GM10847 (cell line): ENCODE measurements at regions not wholly inside any gene's neighbourhood (a gene's known extent, or its start where the extent isn't known, plus 50 kb on each side); places are given as distances from the start of the nearest gene placed in this dataset.

ENCODE experiments used
- POLR2A ChIP-seq: IDR thresholded peaks from 2 replicates; pipeline ENCODE4 v1.6.1; 2011; ENCODE audit not compliant: insufficient read length; ENCODE audit errors: extremely low read depth

DNA sequence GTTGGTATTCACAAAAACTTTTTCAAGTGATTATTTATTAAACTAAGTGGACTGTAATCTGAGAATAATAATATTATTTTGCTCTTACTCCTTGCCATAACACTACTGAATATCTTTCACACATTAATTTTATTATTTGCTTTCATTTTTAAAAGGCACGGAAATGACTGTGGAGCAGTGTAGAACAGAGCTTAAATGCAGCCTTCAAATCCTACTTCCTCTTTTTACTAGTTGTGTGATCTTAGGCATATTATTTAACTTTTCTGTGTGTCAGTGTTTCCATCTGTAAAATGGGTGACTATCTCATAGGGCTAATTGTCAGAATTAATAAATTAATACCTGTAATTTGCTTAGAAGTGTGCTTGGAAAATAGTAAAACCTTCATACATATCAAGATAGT, 55.5 kb upstream of the SLC8A1 start:
- TF ChIP-seq POLR2A, result no peak

DNA sequence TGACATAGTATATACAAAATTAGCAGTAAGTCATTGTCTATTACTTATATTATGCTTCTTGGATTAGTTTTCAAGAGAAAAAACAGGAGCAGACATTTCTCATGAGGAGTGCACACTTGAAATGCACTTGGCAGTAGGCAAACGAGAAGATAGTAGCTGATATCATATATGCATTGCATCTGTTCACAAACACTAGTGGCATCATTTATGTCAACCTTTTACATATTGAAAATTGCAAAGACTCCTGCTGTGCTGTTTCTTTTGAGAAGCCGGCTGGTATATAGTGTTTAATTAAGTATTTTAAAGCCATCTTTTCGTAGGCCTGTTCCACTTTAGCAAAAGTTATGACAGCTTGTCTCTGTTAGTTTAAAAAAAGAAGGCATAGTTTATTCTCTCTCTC, 58.4 kb upstream of the SLC8A1 start:
- no peak for TF ChIP-seq POLR2A

DNA sequence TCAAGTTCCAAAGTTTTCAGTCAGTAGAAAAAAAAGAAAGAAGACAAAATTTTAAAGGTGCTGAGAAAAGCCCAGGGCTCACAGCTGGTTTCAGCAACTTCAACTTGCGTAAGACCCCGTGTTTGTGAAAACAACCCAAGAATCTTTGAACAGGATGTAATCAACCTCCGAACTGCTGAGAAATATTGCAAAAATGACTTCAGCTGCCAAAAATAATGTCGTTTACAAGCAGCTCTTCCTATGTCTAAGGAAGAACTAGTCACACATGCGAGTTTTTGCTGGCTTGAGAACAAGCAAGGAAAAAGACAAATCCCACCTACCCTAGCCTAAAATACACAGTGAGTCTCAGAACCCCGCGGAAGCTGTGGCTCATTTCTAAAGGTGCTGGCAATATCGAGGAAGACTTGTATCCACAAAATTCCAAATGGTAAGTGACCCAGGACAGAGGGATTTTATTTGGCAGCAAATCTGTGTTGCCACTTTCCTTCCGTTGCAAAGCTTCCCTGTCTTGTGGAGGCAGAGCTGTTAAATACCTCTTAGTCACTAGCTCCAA, 59.8 kb upstream of the SLC8A1 start:
- TF ChIP-seq POLR2A, result no peak

DNA sequence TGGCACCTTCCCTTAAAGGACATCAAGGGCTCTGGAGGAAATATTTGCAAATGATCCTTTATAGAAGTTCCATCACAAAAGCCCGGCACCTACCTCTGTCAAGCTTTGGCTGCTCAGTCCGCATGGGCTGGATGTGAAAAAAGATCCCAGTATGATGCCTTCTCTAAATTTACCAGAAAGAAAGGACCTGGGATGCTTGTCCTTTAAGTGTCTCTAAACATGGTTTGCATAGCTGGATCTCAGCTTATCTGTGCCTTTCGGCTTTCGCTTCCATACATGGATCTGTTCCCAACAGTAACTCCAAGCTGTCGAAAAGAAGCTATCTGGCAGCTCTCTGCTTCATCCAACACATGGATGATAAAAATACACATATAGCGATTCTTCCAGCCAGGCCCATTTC, 60.4 kb upstream of the SLC8A1 start:
- TF ChIP-seq POLR2A, result no peak

DNA sequence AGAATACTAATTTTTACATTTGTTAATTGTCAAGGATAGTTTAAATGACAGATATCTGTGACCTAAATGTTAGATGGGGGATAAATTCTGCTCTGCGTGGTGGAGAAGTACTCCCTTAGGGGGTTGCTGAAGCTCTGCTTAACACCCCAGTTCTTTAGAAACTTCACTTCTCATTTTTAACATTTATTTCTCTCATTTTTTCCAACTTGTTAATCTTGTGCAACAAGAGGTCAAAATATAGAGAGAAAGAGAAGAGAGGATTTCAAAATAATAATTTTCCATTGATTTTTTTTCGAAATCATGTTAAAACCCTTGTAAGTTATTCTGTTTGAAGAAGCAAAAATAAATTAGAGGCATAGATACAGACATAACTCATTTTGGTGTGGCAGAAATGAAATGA, 61.3 kb upstream of the SLC8A1 start:
- no peak for TF ChIP-seq POLR2A

DNA sequence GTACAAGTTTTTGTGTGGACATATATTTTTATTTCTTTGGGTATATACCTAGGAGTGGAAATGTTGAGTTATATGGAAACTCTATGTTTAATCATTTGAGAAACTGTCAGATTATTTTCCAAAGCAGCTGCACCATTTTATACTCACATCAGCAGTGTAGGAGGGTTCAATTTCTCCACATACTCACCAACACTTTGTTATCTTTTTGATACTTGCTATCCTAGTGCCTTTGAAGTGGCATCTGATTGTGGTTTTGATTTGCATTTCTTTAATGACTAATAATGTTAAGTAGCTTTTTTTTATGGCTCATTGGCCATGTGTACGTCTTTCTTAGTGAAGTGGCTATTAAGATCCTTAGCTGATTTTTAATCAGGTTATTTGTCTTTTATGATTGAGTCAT, 64.7 kb upstream of the SLC8A1 start:
- TF ChIP-seq POLR2A, result no peak

DNA sequence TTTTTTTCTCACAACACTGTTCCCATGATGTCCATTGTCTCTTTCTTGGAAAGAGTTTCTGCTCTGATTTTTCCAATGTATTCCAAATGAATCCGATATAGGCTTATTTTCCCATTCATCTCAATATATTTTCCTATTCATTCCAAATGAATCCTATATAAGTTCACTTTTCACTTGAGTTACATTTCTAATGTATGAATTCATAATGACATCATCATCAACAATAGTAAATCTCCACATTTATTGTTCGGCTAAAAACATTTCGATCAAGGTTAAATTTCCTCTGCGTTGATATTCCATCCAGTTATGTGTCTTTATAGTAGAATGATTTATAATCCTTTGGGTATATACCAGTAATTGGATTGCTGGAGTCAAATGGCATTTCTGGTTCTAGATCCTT, 76.7 kb upstream of the SLC8A1 start:
- TF ChIP-seq POLR2A, result no peak

DNA sequence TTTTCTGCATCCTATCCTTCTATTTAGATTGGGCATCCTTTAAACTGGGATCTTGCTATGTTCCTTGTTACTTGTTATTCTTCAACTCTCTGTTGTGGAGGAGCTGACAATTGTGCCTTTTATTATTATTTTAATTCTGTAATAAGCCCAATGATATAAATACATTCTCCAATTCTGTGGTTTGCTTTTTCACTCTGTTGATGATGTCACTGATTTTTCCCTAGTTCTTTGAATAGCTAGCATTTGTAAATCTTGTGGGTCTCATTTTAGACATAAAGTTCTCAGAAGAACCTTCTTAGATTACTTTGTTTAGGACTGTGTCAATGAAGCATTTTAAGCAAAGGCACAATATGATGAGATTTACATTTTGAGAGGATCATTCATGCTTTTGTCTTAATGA, 79.5 kb upstream of the SLC8A1 start:
- no peak for TF ChIP-seq POLR2A

DNA sequence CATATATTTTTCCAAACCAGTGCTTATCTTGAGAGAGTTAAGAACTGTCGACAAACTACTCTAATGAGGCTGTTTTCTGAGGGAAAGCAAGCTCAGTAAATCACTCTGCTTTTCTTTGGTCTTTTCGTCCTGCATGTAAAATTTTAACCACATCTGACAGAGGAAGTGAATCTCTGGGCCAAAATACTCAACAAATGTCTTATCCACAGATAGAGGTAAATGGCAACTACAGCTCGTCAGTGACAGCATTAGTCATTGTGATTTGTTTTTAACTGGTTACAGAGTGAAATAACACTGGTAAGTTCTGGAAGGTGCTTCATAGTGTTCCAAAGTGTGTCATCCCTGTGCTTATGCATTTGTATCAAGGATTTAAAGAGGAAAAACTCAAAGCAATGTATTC, 82.6 kb upstream of the SLC8A1 start:
- TF ChIP-seq POLR2A, result no peak

DNA sequence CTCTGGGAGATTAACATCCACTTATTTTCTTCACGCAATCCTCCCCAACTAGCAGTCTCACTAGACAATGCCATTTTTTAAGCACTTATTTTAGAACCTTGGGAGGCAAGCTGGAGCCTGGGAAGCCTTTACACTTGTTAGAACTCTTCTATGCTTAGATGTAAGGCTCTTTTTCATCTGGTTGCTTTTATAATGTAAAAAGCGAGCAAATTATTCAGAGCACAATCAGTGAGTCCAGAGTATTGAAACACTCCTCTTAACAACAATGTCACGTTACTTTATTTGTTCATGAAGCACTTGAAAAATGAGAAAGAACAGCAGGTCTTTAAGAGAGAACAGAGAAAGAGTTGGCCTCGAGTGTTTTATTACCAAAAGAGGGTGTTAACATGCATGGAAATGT, 84.1 kb upstream of the SLC8A1 start:
- no peak for TF ChIP-seq POLR2A

DNA sequence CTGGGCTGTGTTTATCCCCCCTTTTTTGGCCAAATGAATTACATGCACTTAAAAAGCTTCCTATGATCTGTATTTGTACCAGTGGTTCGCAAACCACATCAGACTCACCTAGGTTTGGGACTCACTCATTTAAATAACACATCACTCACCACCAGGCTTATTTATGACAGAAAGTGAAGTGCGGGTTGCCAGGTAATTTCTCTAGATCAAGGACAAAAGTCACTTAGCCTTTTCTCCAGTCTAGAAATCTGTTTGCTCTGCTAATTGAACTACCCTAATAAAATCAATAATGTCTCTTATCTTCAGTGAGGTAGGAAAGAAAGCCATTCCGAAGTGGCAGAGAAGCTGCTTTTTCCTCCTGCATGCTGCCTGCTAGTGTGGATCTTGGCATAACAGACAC, 88.1 kb upstream of the SLC8A1 start:
- TF ChIP-seq POLR2A, result no peak

DNA sequence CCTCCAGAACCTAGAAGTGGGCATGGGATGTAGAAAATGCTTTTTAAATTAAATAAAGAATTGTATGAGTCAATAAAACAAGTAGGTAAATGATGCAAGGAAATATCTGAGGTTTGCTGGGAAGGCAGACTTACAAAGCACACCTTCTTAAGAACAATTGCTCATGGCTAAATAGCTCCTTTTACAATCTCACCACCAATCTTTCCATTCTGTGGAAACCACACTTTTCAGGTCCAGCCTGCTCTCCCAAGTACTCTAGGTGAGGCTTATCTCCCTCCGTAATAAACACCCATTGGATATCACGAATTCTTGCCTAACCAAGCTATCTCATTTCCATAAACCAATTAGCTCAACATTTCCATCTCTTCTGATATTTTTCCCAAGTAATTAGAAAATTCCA, 91.5 kb upstream of the SLC8A1 start:
- TF ChIP-seq POLR2A, result no peak

DNA sequence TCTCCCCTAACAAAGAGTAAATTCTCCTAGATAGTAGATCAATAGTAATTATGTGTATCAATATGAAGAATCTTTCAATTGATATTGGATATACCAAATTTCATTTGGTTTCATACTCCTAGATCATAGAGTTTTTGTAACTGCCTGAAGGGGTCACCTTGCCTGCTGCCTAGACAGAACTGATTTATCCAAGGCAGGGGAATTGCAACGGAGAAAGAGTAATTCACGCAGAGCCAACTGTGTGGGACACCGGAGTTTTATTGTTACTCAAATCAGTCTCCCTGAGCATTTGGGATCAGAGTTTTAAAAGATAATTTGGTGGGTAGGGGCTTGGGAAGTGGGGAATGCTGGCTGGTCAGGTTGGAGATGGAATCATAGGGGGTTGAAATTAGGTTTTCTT, 92.2 kb upstream of the SLC8A1 start:
- TF ChIP-seq POLR2A, result no peak

DNA sequence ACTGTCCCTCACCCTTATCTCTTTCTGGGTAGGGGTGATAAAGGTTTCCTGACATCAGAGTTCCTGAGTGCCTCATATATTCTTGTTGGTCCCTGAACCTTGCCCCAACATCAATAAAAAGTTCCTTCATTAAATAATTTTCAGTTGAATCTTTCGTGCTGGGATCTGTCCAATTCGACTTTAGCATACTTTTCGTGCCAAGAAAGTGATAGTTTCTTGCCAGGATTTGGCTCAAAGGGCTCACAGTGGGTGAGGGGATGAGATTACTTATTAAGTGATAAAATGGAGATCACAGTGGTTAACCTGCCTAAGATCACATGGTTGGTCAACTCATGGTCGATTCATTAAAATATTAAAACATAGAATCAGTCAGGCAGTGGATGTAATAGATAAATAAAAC, 93.8 kb upstream of the SLC8A1 start:
- TF ChIP-seq POLR2A, result no peak

DNA sequence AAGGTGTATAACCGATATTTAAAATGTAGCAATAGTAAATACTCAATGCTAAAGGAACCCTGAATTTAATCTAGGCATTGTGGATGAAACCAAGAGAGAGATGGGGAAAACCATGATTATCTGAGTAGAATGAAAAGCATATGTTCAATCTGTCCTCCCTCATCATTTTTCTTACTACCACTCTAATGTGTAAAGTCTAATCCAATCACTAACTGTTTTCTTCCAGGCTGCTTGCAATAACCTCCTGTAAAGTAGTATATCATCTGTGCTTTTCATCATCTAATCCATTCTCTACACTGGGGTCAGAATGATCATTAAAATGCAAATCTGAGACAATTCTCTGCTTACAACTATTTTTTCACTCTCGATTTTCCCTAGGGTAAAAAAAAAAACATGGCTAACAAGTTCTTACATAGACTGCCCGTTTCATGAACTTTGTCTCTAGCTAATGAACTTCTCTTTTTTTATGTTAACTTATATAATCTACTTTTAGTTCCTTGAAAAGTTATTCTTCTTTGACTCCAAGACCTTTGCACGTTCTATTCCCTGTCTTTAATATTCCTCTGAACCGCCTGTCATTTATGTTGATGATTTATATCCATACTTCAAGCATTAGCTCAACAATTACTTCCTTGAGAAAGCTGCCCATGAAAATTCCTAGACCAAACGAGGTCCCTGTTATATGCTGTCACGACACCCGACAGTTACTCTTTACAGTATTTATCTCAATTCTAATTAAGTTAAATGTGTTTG, 94.7 kb upstream of the SLC8A1 start:
- TF ChIP-seq POLR2A, result no peak

DNA sequence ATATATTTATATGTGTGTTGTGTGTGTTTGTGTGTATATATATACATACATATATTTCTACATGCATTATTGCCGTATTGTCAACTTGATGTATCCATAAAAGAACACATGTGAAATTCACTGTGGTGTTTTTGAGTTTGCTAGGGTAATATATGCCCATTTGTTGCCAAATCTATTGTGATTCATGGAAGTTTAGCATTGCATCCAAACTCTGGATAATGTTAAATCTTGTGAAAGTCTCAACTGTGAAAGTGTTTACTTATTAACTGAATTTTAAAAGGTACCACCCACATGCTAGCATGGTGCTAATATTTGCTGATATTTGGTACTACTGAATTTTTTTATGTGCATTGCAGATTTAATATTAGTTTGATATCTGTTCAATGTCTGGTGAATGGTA, 96.6 kb upstream of the SLC8A1 start:
- no peak for TF ChIP-seq POLR2A

DNA sequence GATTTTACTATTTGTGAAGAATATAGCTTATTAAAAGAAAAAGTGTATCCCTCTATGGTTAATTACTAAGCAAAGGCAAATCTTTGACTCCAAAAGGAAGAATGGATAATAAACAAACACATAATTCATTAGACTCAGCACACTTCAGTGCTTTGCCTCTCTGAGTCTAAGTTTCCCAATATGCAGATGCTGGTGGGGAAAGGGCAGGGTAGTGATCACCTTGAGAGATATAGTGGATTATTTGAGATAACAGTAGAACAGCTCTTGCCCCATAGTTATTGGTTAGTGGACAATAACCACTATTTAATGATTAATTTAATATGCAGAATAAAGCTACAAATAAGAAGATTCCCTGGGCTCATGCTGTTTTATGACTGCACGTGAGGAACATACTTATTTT, 98.2 kb upstream of the SLC8A1 start:
- TF ChIP-seq POLR2A, result no peak
